HepG2 (cell line): ENCODE measurements at regions not wholly inside any gene's neighbourhood (a gene's known extent, or its start where the extent isn't known, plus 50 kb on each side); places are given as distances from the start of the nearest gene placed in this dataset.

ENCODE experiments used
- ATAC-seq: fragments of 200-7000 bp; cut with Tn5 transposase; 3 replicates; pipeline ENCODE4 v1.9.1; 2020; ENCODE audit warnings: mild to moderate bottlenecking, moderate library complexity
- BruUV-seq: library from RNA; stranded (reverse); fragments of 400-500 nt; replicated peaks from 2 replicates; lab custom pipeline; 2021; lab: Mats Ljungman, UMichigan
- CTCF ChIA-PET: fragments of 300-600 bp; formaldehyde crosslinking; extraction: SDS; loops from one replicate; lab custom pipeline; 2021; ENCODE audit warnings: low total read pairs, inconsistent platforms, low intra/inter-chr PET ratio; lab: Yijun Ruan, JAX
- POLR2A ChIA-PET: fragments of 350-600 bp; sonication (Branson Sonifier 250); formaldehyde crosslinking; loops from one replicate; lab custom pipeline; 2020; ENCODE audit warnings: antibody characterized with exemption, inconsistent platforms; lab: Yijun Ruan, JAX
- DNase-seq: peaks from one replicate; pipeline ENCODE4 v3.0.0-alpha.2; 2015; ENCODE audit warnings: low spot score
- FAIRE-seq: peaks from 3 replicates; lab custom pipeline; 2011; peaks lifted over from hg19 to GRCh38; lab: Jason Lieb, UNC
- H2AFZ ChIP-seq: one replicate; pipeline ENCODE4 v1.6.1; 2011; ENCODE audit warnings: low read length, inconsistent platforms
- H3K27ac ChIP-seq: fragments of 300-600 bp; 3 replicates; pipeline ENCODE4 v1.8.0; 2011; ENCODE audit warnings: mixed run types, mild to moderate bottlenecking, mixed read lengths, low read length, inconsistent platforms; ENCODE audit not compliant: insufficient read depth; ENCODE audit errors: extremely low read length
- H3K27me3 ChIP-seq, 2 experiments: fragments of 200-600 bp in 1 of 2; 2 replicates in 1 of 2; 3 replicates in 1 of 2; pipeline versions ENCODE4 v1.6.0 to v1.8.0; 2011; ENCODE audit warnings: low read length in 2 of 2, mild to moderate bottlenecking in 2 of 2, moderate library complexity in 2 of 2, inconsistent platforms in 1 of 2; ENCODE audit not compliant: insufficient read depth in 2 of 2, control insufficient read depth in 1 of 2
- H3K36me3 ChIP-seq, 2 experiments: fragments of 200-600 bp in 1 of 2; replicated peaks in 1 of 2; 2 replicates in 1 of 2; 3 replicates in 1 of 2; pipeline versions ENCODE4 v1.5.1 to v1.8.0; 2011; ENCODE audit warnings: low read length in 2 of 2, inconsistent platforms in 1 of 2; ENCODE audit not compliant: insufficient read depth in 2 of 2, control insufficient read depth in 1 of 2
- H3K4me1 ChIP-seq: 2 replicates; pipeline ENCODE4 v1.5.1; 2012; ENCODE audit warnings: low read length, inconsistent platforms; ENCODE audit not compliant: insufficient read depth
- H3K4me2 ChIP-seq: 2 replicates; pipeline ENCODE4 v1.6.0; 2011; ENCODE audit warnings: low read depth, low read length, inconsistent platforms
- H3K4me3 ChIP-seq, 3 experiments: fragments of 200-600 bp in 1 of 3; sonication (generic), shearing (Covaris generic) in 1 of 3; replicated peaks in 1 of 3; 2 replicates each; pipeline ENCODE4 v1.5.1; 2011 to 2016; ENCODE audit warnings: low read length in 3 of 3, inconsistent platforms in 2 of 3, low read depth in 2 of 3, mild to moderate bottlenecking in 2 of 3, control low read depth in 1 of 3, mixed read lengths in 1 of 3; ENCODE audit not compliant: insufficient read depth in 1 of 3
- H3K79me2 ChIP-seq: one replicate; pipeline ENCODE4 v1.6.1; 2011; ENCODE audit warnings: low read length, inconsistent platforms; ENCODE audit not compliant: insufficient read depth
- H3K9ac ChIP-seq: 2 replicates; pipeline ENCODE4 v1.6.0; 2011; ENCODE audit warnings: mild to moderate bottlenecking, low read depth, low read length, inconsistent platforms; ENCODE audit not compliant: insufficient read depth
- H3K9me3 ChIP-seq: 2 replicates; pipeline ENCODE4 v1.5.1; 2012; ENCODE audit warnings: mild to moderate bottlenecking, low read length
- H4K20me1 ChIP-seq: 2 replicates; pipeline ENCODE4 v1.6.0; 2011; ENCODE audit warnings: inconsistent platforms, mild to moderate bottlenecking, low read length, moderate library complexity; ENCODE audit not compliant: insufficient read depth
- HINFP ChIP-seq: sonication (generic); formaldehyde crosslinking; IDR thresholded peaks from 2 replicates; pipeline ENCODE4 v1.4.0; 2020; ENCODE audit warnings: low read depth, mild to moderate bottlenecking, missing genetic modification reagents
- MAZ ChIP-seq, 2 experiments: sonication (generic) in 1 of 2; formaldehyde crosslinking in 1 of 2; IDR thresholded peaks; 2 replicates each; pipeline versions ENCODE4 v1.5.0 to v1.6.1; 2012 to 2020; ENCODE audit warnings: low read depth in 2 of 2, mild to moderate bottlenecking in 2 of 2, borderline replicate concordance in 1 of 2, improper control_type of control experiment in 1 of 2, low read length in 1 of 2, missing genetic modification reagents in 1 of 2, moderate library complexity in 1 of 2
- PAF1 ChIP-seq: IDR thresholded peaks from 2 replicates; pipeline ENCODE4 v1.6.1; 2016; ENCODE audit warnings: missing genetic modification reagents, missing compliant biosample characterization
- RAD21 ChIP-seq: fragments of 450-650 bp; formaldehyde crosslinking; IDR thresholded peaks from 2 replicates; pipeline ENCODE4 v1.5.0; 2020; ENCODE audit warnings: mild to moderate bottlenecking
- SAP130 ChIP-seq: IDR thresholded peaks from 2 replicates; pipeline ENCODE4 v1.6.1; 2016; ENCODE audit warnings: low read depth
- TEF ChIP-seq: sonication (generic); formaldehyde crosslinking; IDR thresholded peaks from 2 replicates; pipeline ENCODE4 v1.5.0; 2020; ENCODE audit warnings: missing genetic modification reagents
- ZFP62 ChIP-seq: sonication (generic); formaldehyde crosslinking; IDR thresholded peaks from 2 replicates; pipeline ENCODE4 v1.4.0; 2020; ENCODE audit warnings: missing genetic modification reagents
- ZNF160 ChIP-seq: sonication (generic); formaldehyde crosslinking; IDR thresholded peaks from 2 replicates; pipeline ENCODE4 v1.8.0; 2022; ENCODE audit warnings: mild to moderate bottlenecking, inconsistent platforms, missing genetic modification reagents
- ZNF276 ChIP-seq: sonication (generic); formaldehyde crosslinking; IDR thresholded peaks from 2 replicates; pipeline ENCODE4 v1.4.0; 2020; ENCODE audit warnings: mild to moderate bottlenecking, low read depth, missing genetic modification reagents
- ZNF343 ChIP-seq: sonication (generic); formaldehyde crosslinking; IDR thresholded peaks from 2 replicates; pipeline ENCODE4 v1.4.0; 2020; ENCODE audit warnings: mild to moderate bottlenecking, missing genetic modification reagents
- ZNF432 ChIP-seq: sonication (generic); formaldehyde crosslinking; IDR thresholded peaks from 2 replicates; pipeline ENCODE4 v1.5.0; 2020; ENCODE audit warnings: missing genetic modification reagents, mild to moderate bottlenecking, borderline replicate concordance
- ZNF670 ChIP-seq: sonication (generic); formaldehyde crosslinking; IDR thresholded peaks from 2 replicates; pipeline ENCODE4 v1.8.0; 2022; ENCODE audit warnings: mild to moderate bottlenecking, missing genetic modification reagents, borderline replicate concordance
- ZNF780A ChIP-seq: sonication (generic); formaldehyde crosslinking; IDR thresholded peaks from 2 replicates; pipeline ENCODE4 v1.8.0; 2022; ENCODE audit warnings: mild to moderate bottlenecking, missing genetic modification reagents, moderate library complexity
- in situ Hi-C: cut with HindIII; loops from 2 replicates; pipeline ENCODE4 v1.10.0; 2017; ENCODE audit warnings: low pct_unique_long_range_greater_than_20kb; ENCODE audit not compliant: extremely low pct_ligation_motif_present
- intact Hi-C: fragments of 100-400 bp; cut with micrococcal nuclease; formaldehyde crosslinking; loops from one replicate; pipeline ENCODE4 v1.10.0; 2022; ENCODE audit not compliant: unreplicated experiment

- Histone ChIP-seq H3K27ac (no peak overlapping the region), H4K20me1 (no peaks in the 10 kb centered on the region), H2AFZ (no peak overlapping the region), H3K79me2 (no peaks in the 10 kb centered on the region), H3K9me3 (no peaks in the 10 kb centered on the region), H3K36me3 (no peaks in the 10 kb centered on the region), H3K27me3 (no peaks in the 10 kb centered on the region), H3K4me3 (no peak overlapping the region), H3K4me2 (no peak overlapping the region), H3K4me1 (no peaks in the 10 kb centered on the region), H3K9ac (no peak overlapping the region)
- no peak for ATAC-seq
- BruUV-seq, result no TSS peak
- TF ChIP-seq RAD21, result no peak
- no peak for TF ChIP-seq TEF (CRISPR knock-in tag)
- TF ChIP-seq ZNF670 (CRISPR knock-in tag), result no peak
- TF ChIP-seq ZNF432 (CRISPR knock-in tag), result no peak
- TF ChIP-seq PAF1 (CRISPR knock-in tag), result no peak
- TF ChIP-seq ZNF160 (CRISPR knock-in tag), result no peak
- TF ChIP-seq HINFP (CRISPR knock-in tag), result no peak
- no peak for TF ChIP-seq ZNF276 (CRISPR knock-in tag)
- TF ChIP-seq ZNF780A (CRISPR knock-in tag), result no peak
- no peak for TF ChIP-seq ZFP62 (CRISPR knock-in tag)
- TF ChIP-seq SAP130 (CRISPR knock-in tag), result no peak
- TF ChIP-seq MAZ (IDR thresholded peaks at IDR 0.05; ENCODE audit: borderline replicate concordance, low read depth, low read length), result no peak
- TF ChIP-seq MAZ (CRISPR knock-in tag; IDR thresholded peaks at IDR 0.05; ENCODE audit: low read depth), result no peak
- TF ChIP-seq ZNF343 (CRISPR knock-in tag), result no peak
- ChIA-PET CTCF (no interaction called here), POLR2A (no interaction called here)
- no peak for FAIRE-seq
- in situ Hi-C loops (no loop called here), intact Hi-C loops (no loop called here)
- DNase-seq, result no peak
Measured at GRCh38 chr4:137032222-137032621, 500.1 kb downstream of the PCDH18 start.
